Right lobe of liver (tissue), 4 donors: ENCODE measurements at regions not wholly inside any gene's neighbourhood (a gene's known extent, or its start where the extent isn't known, plus 50 kb on each side); places are given as distances from the start of the nearest gene placed in this dataset.

Experiments used
- POLR2A ChIP-seq: fragments of 450-650 bp; IDR thresholded peaks from one replicate; pipeline ENCODE4 v1.6.1; 2017; ENCODE audit warnings: antibody characterized with exemption, mild to moderate bottlenecking
- TF ChIP-seq, protein P1 (sequence below), 4 donors: fragments of 200-600 bp in 3 of 4; fragments of 450-650 bp in 1 of 4; IDR thresholded peaks; one replicate each; pipeline versions ENCODE4 v1.5.1 to v1.8.0; 2016 to 2022; ENCODE audit warnings: antibody characterized with exemption in 4 of 4, mild to moderate bottlenecking in 2 of 4
- donor health status: DM: no; HTN: no; CAD: no.
- donor health status: DM: no; HTN: no; CAD: no.
- donor health status: DM: no; HTN: yes; CAD: no.

DNA sequence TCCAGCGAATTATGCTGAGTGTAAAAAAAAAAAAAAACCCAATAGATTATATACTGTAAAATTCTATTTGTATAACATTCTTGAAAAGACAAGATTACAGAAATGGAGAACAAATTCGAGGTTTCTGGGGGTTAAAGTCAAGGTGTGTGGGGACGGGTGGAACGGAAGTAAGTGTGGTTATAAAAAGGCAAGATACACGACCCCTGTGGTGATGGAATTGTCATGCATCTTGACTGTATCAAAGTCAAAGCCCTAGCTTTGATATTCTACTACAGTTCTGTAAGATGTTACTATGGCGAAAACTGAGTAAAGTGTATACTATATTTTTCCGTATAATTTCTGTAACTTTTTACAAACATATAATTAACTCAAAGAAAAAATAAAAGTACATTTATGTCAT lies 718.2 kb upstream of the PCDH15 start:
- TF ChIP-seq, protein P1, sequence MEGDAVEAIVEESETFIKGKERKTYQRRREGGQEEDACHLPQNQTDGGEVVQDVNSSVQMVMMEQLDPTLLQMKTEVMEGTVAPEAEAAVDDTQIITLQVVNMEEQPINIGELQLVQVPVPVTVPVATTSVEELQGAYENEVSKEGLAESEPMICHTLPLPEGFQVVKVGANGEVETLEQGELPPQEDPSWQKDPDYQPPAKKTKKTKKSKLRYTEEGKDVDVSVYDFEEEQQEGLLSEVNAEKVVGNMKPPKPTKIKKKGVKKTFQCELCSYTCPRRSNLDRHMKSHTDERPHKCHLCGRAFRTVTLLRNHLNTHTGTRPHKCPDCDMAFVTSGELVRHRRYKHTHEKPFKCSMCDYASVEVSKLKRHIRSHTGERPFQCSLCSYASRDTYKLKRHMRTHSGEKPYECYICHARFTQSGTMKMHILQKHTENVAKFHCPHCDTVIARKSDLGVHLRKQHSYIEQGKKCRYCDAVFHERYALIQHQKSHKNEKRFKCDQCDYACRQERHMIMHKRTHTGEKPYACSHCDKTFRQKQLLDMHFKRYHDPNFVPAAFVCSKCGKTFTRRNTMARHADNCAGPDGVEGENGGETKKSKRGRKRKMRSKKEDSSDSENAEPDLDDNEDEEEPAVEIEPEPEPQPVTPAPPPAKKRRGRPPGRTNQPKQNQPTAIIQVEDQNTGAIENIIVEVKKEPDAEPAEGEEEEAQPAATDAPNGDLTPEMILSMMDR (IDR thresholded peaks at IDR 0.05), result no peak
- TF ChIP-seq POLR2A, result no peak
